ENCODE measurements at regions not wholly inside any gene's neighbourhood (a gene's known extent, or its start where the extent isn't known, plus 50 kb on each side); places are given as distances from the start of the nearest gene placed in this dataset.

DNA sequence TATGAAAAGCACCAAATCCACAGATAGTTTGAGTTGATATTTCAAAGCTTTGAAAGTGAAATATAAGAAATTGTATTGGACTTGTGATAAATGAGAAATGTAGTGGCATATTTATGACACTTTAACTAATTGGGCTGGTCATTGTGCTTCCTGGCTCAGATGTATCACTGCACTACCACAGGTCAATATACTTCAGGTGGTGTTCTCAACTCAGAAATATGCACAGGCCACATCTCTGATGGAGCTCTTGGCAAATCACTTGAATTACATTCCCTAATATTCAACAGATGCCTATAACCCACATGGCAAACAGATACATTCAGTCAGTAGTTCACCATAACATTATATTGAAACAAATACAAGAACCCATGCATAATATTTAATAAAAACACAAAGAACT lies 209.6 kb downstream of the LYPLAL1 start:
- no peaks in the 10 kb centered on the region for H3K36me3 Mint-ChIP-seq (ENCODE audit: low read depth)
- Histone ChIP-seq H3K36me3 (ENCODE audit: insufficient read depth, low read length) (no peaks in the 10 kb centered on the region), H3K9me3 (ENCODE audit: control insufficient read depth in 1 of 2, insufficient read depth in 1 of 2, low read length in 2 of 2) (no peaks in the 10 kb centered on the region), H3K27me3 (ENCODE audit: control insufficient read depth in 1 of 2, insufficient read depth in 2 of 2, low read length in 2 of 2) (no peaks in the 10 kb centered on the region), H3K4me3 (ENCODE audit: low read length) (no peak overlapping the region), H3K27ac (ENCODE audit: low read depth in 1 of 2, low read length in 2 of 2) (no peak overlapping the region), H3K4me1 (ENCODE audit: insufficient read depth, low read length) (no peaks in the 10 kb centered on the region)
- intact Hi-C loops (cut with DNase I, micrococcal nuclease) = no loop called here
- H3K9me3 Mint-ChIP-seq = no peaks in the 10 kb centered on the region
- ChIA-PET CTCF (no interaction called here), POLR2A (no interaction called here)
- no peak overlapping the region for H3K27ac Mint-ChIP-seq
- H3K27me3 Mint-ChIP-seq = no peaks in the 10 kb centered on the region
- H3K4me3 Mint-ChIP-seq = no peak overlapping the region
- no peaks in the 10 kb centered on the region for H3K4me1 Mint-ChIP-seq (ENCODE audit: low read depth)
- TF ChIP-seq, protein P1, sequence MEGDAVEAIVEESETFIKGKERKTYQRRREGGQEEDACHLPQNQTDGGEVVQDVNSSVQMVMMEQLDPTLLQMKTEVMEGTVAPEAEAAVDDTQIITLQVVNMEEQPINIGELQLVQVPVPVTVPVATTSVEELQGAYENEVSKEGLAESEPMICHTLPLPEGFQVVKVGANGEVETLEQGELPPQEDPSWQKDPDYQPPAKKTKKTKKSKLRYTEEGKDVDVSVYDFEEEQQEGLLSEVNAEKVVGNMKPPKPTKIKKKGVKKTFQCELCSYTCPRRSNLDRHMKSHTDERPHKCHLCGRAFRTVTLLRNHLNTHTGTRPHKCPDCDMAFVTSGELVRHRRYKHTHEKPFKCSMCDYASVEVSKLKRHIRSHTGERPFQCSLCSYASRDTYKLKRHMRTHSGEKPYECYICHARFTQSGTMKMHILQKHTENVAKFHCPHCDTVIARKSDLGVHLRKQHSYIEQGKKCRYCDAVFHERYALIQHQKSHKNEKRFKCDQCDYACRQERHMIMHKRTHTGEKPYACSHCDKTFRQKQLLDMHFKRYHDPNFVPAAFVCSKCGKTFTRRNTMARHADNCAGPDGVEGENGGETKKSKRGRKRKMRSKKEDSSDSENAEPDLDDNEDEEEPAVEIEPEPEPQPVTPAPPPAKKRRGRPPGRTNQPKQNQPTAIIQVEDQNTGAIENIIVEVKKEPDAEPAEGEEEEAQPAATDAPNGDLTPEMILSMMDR (IDR thresholded peaks at IDR 0.05) = no peak
- DNase-seq (no peak), ATAC-seq (ENCODE audit: poor library complexity) (no peak)

DNA sequence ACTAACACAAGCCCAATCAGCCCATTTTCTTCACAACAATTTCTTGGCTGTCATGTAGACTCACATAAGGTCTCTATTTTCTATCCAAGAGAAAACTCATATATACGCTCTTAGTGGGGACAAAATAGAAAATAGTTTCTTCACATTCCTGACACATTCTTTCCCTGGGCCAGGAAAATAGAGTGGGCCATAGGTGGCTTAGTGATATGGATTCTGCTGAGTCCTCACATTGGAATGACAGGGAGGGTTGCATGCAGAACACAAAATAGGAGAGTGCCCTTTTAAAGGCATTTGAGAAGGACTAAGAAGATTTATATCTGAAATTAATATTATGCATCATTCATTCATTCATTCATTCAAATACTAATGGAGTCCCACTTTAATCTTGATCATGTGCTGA lies 207.7 kb downstream of the LYPLAL1 start:
- intact Hi-C loops (cut with DNase I, micrococcal nuclease) = no loop called here
- CTCF ChIA-PET = no interaction called here
- Mint-ChIP-seq H3K36me3 (ENCODE audit: low read depth) (no peaks in the 10 kb centered on the region), H3K9me3 (no peaks in the 10 kb centered on the region), H3K4me1 (ENCODE audit: low read depth) (no peaks in the 10 kb centered on the region), H3K27ac (no peak overlapping the region), H3K4me3 (no peak overlapping the region), H3K27me3 (no peaks in the 10 kb centered on the region)
- H3K36me3 ChIP-seq (ENCODE audit: insufficient read depth, low read length) = no peaks in the 10 kb centered on the region
- no peak for ATAC-seq (ENCODE audit: poor library complexity)
- no peaks in the 10 kb centered on the region for H3K4me1 ChIP-seq (ENCODE audit: insufficient read depth, low read length)
- TF ChIP-seq, protein P1 (IDR thresholded peaks at IDR 0.05) = no peak
- POLR2A ChIA-PET = no interaction called here
- H3K27ac ChIP-seq (ENCODE audit: low read depth in 1 of 2, low read length in 2 of 2) = no peak overlapping the region
- no peak for DNase-seq
- no peaks in the 10 kb centered on the region for H3K27me3 ChIP-seq (ENCODE audit: control insufficient read depth in 1 of 2, insufficient read depth in 2 of 2, low read length in 2 of 2)
- no peak overlapping the region for H3K4me3 ChIP-seq (ENCODE audit: low read length)
- no peaks in the 10 kb centered on the region for H3K9me3 ChIP-seq (ENCODE audit: control insufficient read depth in 1 of 2, insufficient read depth in 1 of 2, low read length in 2 of 2)

DNA sequence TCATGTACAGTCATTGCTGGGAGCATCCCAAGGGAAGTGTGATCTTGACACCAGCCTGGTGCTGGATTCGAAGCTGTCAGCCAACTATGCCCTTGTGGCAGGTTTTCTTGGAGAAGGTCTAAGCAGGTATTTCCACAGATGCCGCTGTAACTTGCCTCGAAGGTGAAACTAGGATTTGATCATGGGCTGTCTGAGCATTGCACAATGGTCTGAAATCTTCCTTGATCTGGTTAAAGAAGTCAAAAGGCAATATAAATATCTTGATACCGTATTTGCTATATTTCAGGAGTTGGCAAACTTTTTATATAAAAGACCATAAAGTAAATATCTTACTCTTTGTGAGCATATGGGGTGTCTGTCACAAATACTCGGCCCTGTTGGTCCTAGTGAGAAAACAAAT lies 206.8 kb downstream of the LYPLAL1 start:
- no peaks in the 10 kb centered on the region for H3K36me3 Mint-ChIP-seq (ENCODE audit: low read depth)
- H3K27me3 Mint-ChIP-seq = no peaks in the 10 kb centered on the region
- TF ChIP-seq, protein P1 (IDR thresholded peaks at IDR 0.05) = no peak
- Histone ChIP-seq H3K4me1 (ENCODE audit: insufficient read depth, low read length) (no peaks in the 10 kb centered on the region), H3K9me3 (ENCODE audit: control insufficient read depth in 1 of 2, insufficient read depth in 1 of 2, low read length in 2 of 2) (no peaks in the 10 kb centered on the region), H3K4me3 (ENCODE audit: low read length) (no peak overlapping the region), H3K36me3 (ENCODE audit: insufficient read depth, low read length) (no peaks in the 10 kb centered on the region), H3K27ac (ENCODE audit: low read depth in 1 of 2, low read length in 2 of 2) (no peak overlapping the region), H3K27me3 (ENCODE audit: control insufficient read depth in 1 of 2, insufficient read depth in 2 of 2, low read length in 2 of 2) (no peaks in the 10 kb centered on the region)
- POLR2A ChIA-PET = no interaction called here
- no peak overlapping the region for H3K27ac Mint-ChIP-seq
- intact Hi-C loops (cut with DNase I, micrococcal nuclease) = no loop called here
- H3K4me1 Mint-ChIP-seq (ENCODE audit: low read depth) = no peaks in the 10 kb centered on the region
- DNase-seq (no peak), ATAC-seq (ENCODE audit: poor library complexity) (no peak)
- CTCF ChIA-PET = no interaction called here
- H3K4me3 Mint-ChIP-seq = no peak overlapping the region
- no peaks in the 10 kb centered on the region for H3K9me3 Mint-ChIP-seq
